Fibroblast of skin of left quadriceps (primary cell): ENCODE measurements at regions not wholly inside any gene's neighbourhood (a gene's known extent, or its start where the extent isn't known, plus 50 kb on each side); places are given as distances from the start of the nearest gene placed in this dataset.

Source experiments
- DNase-seq, 2 experiments: peaks; one replicate each; pipeline ENCODE4 v3.0.0-alpha.2; 2013; ENCODE audit warnings: low read depth in 2 of 2

- DNase-seq = no peak
Observed at GRCh38 chr16:61596655-61597054, 439.6 kb downstream of the CDH8 start.

- DNase-seq = no peak
Observed at GRCh38 chr16:61595605-61596004, 440.6 kb downstream of the CDH8 start.

GRCh38 chr16:61590577-61590976, 445.7 kb downstream of the CDH8 start:
- DNase-seq = no peak

- no peak for DNase-seq
Observed at GRCh38 chr16:61587526-61587925, 448.7 kb downstream of the CDH8 start.

GRCh38 chr16:61581417-61582046, 454.7 kb downstream of the CDH8 start:
- no peak for DNase-seq

- no peak for DNase-seq
Observed at GRCh38 chr16:61580579-61580978, 455.7 kb downstream of the CDH8 start.

- no peak for DNase-seq
Observed at GRCh38 chr16:61579195-61579594, 457.0 kb downstream of the CDH8 start.

- no peak for DNase-seq
Observed at GRCh38 chr16:61576476-61576875, 459.8 kb downstream of the CDH8 start.

GRCh38 chr16:61575617-61576016, 460.6 kb downstream of the CDH8 start:
- no peak for DNase-seq

- DNase-seq = no peak
Observed at GRCh38 chr16:61569028-61569427, 467.2 kb downstream of the CDH8 start.

GRCh38 chr16:61564716-61565115, 471.5 kb downstream of the CDH8 start:
- no peak for DNase-seq

GRCh38 chr16:61555718-61556441, 480.4 kb downstream of the CDH8 start:
- DNase-seq = no peak

- DNase-seq = no peak
Observed at GRCh38 chr16:61549327-61549726, 486.9 kb downstream of the CDH8 start.

- DNase-seq = no peak
Observed at GRCh38 chr16:61547626-61548025, 488.6 kb downstream of the CDH8 start.

- no peak for DNase-seq
Observed at GRCh38 chr16:61544165-61544564, 492.1 kb downstream of the CDH8 start.

- DNase-seq = no peak
Observed at GRCh38 chr16:61540216-61540615, 496.0 kb downstream of the CDH8 start.

- no peak for DNase-seq
Observed at GRCh38 chr16:61530697-61531096, 505.5 kb downstream of the CDH8 start.

- no peak for DNase-seq
Observed at GRCh38 chr16:61500851-61501250, 535.4 kb downstream of the CDH8 start.

- DNase-seq = no peak
Observed at GRCh38 chr16:61480250-61480649, 556.0 kb downstream of the CDH8 start.

GRCh38 chr16:61471737-61472136, 564.5 kb downstream of the CDH8 start:
- no peak for DNase-seq

- no peak for DNase-seq
Observed at GRCh38 chr16:61471023-61471422, 565.2 kb downstream of the CDH8 start.

- DNase-seq = no peak
Observed at GRCh38 chr16:61465285-61465684, 571.0 kb downstream of the CDH8 start.

- no peak for DNase-seq
Observed at GRCh38 chr16:61460020-61460419, 576.2 kb downstream of the CDH8 start.

- no peak for DNase-seq
Observed at GRCh38 chr16:61435346-61435745, 600.9 kb downstream of the CDH8 start.
